Upper lobe of left lung (tissue), 6 donors: ENCODE measurements at regions not wholly inside any gene's neighbourhood (a gene's known extent, or its start where the extent isn't known, plus 50 kb on each side); places are given as distances from the start of the nearest gene placed in this dataset.

Experiments used
- ATAC-seq, 2 donors: fragments of 200-7000 bp; cut with Tn5 transposase; one replicate each; pipeline ENCODE4 v1.9.1; 2022; ENCODE audit warnings: mild to moderate bottlenecking in 2 of 2, moderate library complexity in 2 of 2; ENCODE audit not compliant: low FRiP score in 2 of 2
- DNase-seq, 2 donors: peaks; one replicate each; pipeline ENCODE4 v3.0.0-alpha.2; 2019 to 2020
- H3K27ac ChIP-seq, 4 donors: fragments of 200-600 bp; sonication (generic); one replicate each; pipeline ENCODE4 v1.5.1; 2016 to 2019
- H3K27me3 ChIP-seq, 4 donors: fragments of 200-600 bp; sonication (generic); one replicate each; pipeline ENCODE4 v1.5.1; 2017 to 2019
- H3K36me3 ChIP-seq, 4 donors: fragments of 200-600 bp; sonication (generic); one replicate each; pipeline ENCODE4 v1.5.1; 2016 to 2019
- H3K4me1 ChIP-seq, 4 donors: fragments of 200-600 bp; sonication (generic); one replicate each; pipeline ENCODE4 v1.5.1; 2018 to 2019
- H3K4me3 ChIP-seq, 4 donors: fragments of 200-600 bp; sonication (generic); one replicate each; pipeline ENCODE4 v1.5.1; 2017 to 2019; ENCODE audit warnings: mild to moderate bottlenecking in 2 of 4, moderate library complexity in 1 of 4
- H3K9me3 ChIP-seq, 4 donors: fragments of 200-600 bp; sonication (generic); one replicate each; pipeline ENCODE4 v1.5.1; 2018 to 2019
- EP300 ChIP-seq, 4 donors: sonication (generic); formaldehyde crosslinking; IDR thresholded peaks; one replicate each; pipeline ENCODE4 v1.5.1; 2017; ENCODE audit warnings: antibody characterized with exemption in 4 of 4, control low read depth in 2 of 4
- POLR2A ChIP-seq, 4 donors: fragments of 450-650 bp; IDR thresholded peaks; one replicate each; pipeline ENCODE4 v1.5.1; 2016 to 2017; ENCODE audit warnings: antibody characterized with exemption in 4 of 4, mild to moderate bottlenecking in 2 of 4
- POLR2AphosphoS5 ChIP-seq, 2 donors: sonication (generic); formaldehyde crosslinking; IDR thresholded peaks; one replicate each; pipeline ENCODE4 v1.5.1; 2017; ENCODE audit warnings: antibody characterized with exemption in 2 of 2
- WGBS, 2 donors: methylation state at CpG; one replicate each; pipeline ENCODE4 v1.1.5; 2017 to 2018; 5-methylcytosine and 5-hydroxymethylcytosine counted together
- TF ChIP-seq, protein P1 (sequence below), 6 experiments: fragments of 450-650 bp in 4 of 6; fragments of 200-600 bp in 2 of 6; sonication (generic) in 2 of 6; IDR thresholded peaks; one replicate each; pipeline ENCODE4 v1.5.1; 2016 to 2019; ENCODE audit warnings: antibody characterized with exemption in 6 of 6
- donor health status: DM: no; HTN: no; CAD: no; lungs with moderate emphysema.
- donor health status: DM: no; HTN: yes; CAD: no; lungs with severe emphysema.

GRCh38 chr15:24823473-24823872 lies 131.3 kb upstream of the SNRPN start:
- peaks cover 0 to 8% (median 2%) of the 10 kb centered on the region in 4 donors for H3K9me3 ChIP-seq
- DNase-seq: peak in 1 of 2 donors; percentile 46
- ATAC-seq: no peak
- H3K27ac ChIP-seq: no peak overlapping the region
- no peak overlapping the region for H3K4me3 ChIP-seq
- WGBS, 2 donors: 28 to 33% methylated on average over 11 of the region's 11 CpGs
- no peaks in the 10 kb centered on the region for H3K36me3 ChIP-seq
- no peaks in the 10 kb centered on the region for H3K4me1 ChIP-seq
- no peak for TF ChIP-seq POLR2A (IDR thresholded peaks at IDR 0.05)
- TF ChIP-seq, protein P1, sequence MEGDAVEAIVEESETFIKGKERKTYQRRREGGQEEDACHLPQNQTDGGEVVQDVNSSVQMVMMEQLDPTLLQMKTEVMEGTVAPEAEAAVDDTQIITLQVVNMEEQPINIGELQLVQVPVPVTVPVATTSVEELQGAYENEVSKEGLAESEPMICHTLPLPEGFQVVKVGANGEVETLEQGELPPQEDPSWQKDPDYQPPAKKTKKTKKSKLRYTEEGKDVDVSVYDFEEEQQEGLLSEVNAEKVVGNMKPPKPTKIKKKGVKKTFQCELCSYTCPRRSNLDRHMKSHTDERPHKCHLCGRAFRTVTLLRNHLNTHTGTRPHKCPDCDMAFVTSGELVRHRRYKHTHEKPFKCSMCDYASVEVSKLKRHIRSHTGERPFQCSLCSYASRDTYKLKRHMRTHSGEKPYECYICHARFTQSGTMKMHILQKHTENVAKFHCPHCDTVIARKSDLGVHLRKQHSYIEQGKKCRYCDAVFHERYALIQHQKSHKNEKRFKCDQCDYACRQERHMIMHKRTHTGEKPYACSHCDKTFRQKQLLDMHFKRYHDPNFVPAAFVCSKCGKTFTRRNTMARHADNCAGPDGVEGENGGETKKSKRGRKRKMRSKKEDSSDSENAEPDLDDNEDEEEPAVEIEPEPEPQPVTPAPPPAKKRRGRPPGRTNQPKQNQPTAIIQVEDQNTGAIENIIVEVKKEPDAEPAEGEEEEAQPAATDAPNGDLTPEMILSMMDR (IDR thresholded peaks at IDR 0.05): no peak
- TF ChIP-seq POLR2AphosphoS5 (IDR thresholded peaks at IDR 0.05): no peak
- no peak for TF ChIP-seq EP300 (IDR thresholded peaks at IDR 0.05)
- H3K27me3 ChIP-seq: no peaks in the 10 kb centered on the region

GRCh38 chr15:24832282-24832681 lies 122.5 kb upstream of the SNRPN start:
- DNase-seq: no peak
- H3K36me3 ChIP-seq: no peaks in the 10 kb centered on the region
- no peak overlapping the region for H3K27ac ChIP-seq
- no peak overlapping the region for H3K4me3 ChIP-seq
- 66 to 72% methylated on average over 7 of the region's 7 CpGs for WGBS, 2 donors
- ATAC-seq: no peak
- TF ChIP-seq, protein P1 (IDR thresholded peaks at IDR 0.05): no peak
- no peak for TF ChIP-seq EP300 (IDR thresholded peaks at IDR 0.05)
- TF ChIP-seq POLR2A (IDR thresholded peaks at IDR 0.05): no peak
- no peak for TF ChIP-seq POLR2AphosphoS5 (IDR thresholded peaks at IDR 0.05)
- no peaks in the 10 kb centered on the region for H3K9me3 ChIP-seq
- H3K4me1 ChIP-seq: no peaks in the 10 kb centered on the region
- H3K27me3 ChIP-seq: no peaks in the 10 kb centered on the region

GRCh38 chr15:24835301-24835700 lies 119.5 kb upstream of the SNRPN start:
- no peak overlapping the region for H3K4me3 ChIP-seq
- peaks cover 0 to 5% (median 0%) of the 10 kb centered on the region in 4 donors for H3K9me3 ChIP-seq
- 52 to 72% methylated on average over 1 of the region's 1 CpG for WGBS, 2 donors
- no peak overlapping the region for H3K27ac ChIP-seq
- H3K36me3 ChIP-seq: no peaks in the 10 kb centered on the region
- TF ChIP-seq, protein P1 (IDR thresholded peaks at IDR 0.05): no peak
- TF ChIP-seq EP300 (IDR thresholded peaks at IDR 0.05): no peak
- no peak for TF ChIP-seq POLR2A (IDR thresholded peaks at IDR 0.05)
- TF ChIP-seq POLR2AphosphoS5 (IDR thresholded peaks at IDR 0.05): no peak
- H3K27me3 ChIP-seq: no peaks in the 10 kb centered on the region
- DNase-seq (no peak), ATAC-seq (no peak)
- H3K4me1 ChIP-seq: no peaks in the 10 kb centered on the region

DNA sequence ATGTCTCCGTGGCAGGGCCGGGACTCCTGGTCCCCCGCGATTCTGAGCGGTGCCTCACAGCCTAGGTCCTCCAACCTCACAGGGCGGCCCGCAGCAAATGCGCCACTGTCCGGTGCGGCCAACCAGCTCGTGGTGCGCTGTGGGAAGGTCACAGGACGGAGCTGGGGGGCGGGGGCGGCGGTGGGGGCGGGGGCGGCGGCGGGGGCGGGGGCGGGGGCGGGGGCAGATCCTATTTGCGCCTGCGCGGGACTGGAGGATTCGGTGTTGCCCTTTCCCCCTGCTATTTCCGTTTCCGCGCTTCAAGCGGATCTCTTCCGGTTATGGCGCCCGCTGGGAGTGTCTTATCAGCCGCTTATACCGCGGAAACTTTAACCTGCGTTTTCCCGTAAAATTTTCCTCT lies 106.7 kb upstream of the SNRPN start:
- Histone ChIP-seq H3K27ac (no peak overlapping the region), H3K36me3 (no peaks in the 10 kb centered on the region), H3K4me3 (peak overlapping the region in 3 of 4 donors; percentile 6 to 32 (median 9)), H3K4me1 (no peaks in the 10 kb centered on the region), H3K27me3 (no peaks in the 10 kb centered on the region), H3K9me3 (no peaks in the 10 kb centered on the region)
- TF ChIP-seq POLR2AphosphoS5 (IDR thresholded peaks at IDR 0.05) (no peak), EP300 (IDR thresholded peaks at IDR 0.05) (no peak), POLR2A (IDR thresholded peaks at IDR 0.05) (no peak)
- TF ChIP-seq, protein P1 (IDR thresholded peaks at IDR 0.05): no peak
- WGBS, 2 donors: 34 to 43% methylated on average over 20 to 30 of the region's 39 CpGs
- DNase-seq (peak in 1 of 2 donors; percentile 65), ATAC-seq (no peak)
